ENCODE measurements at regions not wholly inside any gene's neighbourhood (a gene's known extent, or its start where the extent isn't known, plus 50 kb on each side); places are given as distances from the start of the nearest gene placed in this dataset.

- DNase-seq = peak; percentile 63 to 74
These were observed 202.1 kb upstream of the PSMD7 start for GRCh38 chr16:74094514-74094913.

GRCh38 chr16:74092336-74092735 is 204.3 kb upstream of the PSMD7 start:
- DNase-seq = no peak

GRCh38 chr16:74090871-74091270 is 205.7 kb upstream of the PSMD7 start:
- no peak for DNase-seq

GRCh38 chr16:74083541-74083940 is 213.1 kb upstream of the PSMD7 start:
- DNase-seq = no peak

GRCh38 chr16:74080311-74080710 is 216.3 kb upstream of the PSMD7 start:
- no peak for DNase-seq

GRCh38 chr16:74079232-74079586 is 217.4 kb upstream of the PSMD7 start:
- DNase-seq = no peak

GRCh38 chr16:74078511-74079231 is 217.9 kb upstream of the PSMD7 start:
- DNase-seq = no peak

- DNase-seq = no peak
These were observed 220.0 kb upstream of the PSMD7 start for GRCh38 chr16:74076568-74076967.

GRCh38 chr16:74075393-74075792 is 221.2 kb upstream of the PSMD7 start:
- DNase-seq = no peak

GRCh38 chr16:74073456-74073855 is 223.2 kb upstream of the PSMD7 start:
- no peak for DNase-seq

- DNase-seq = no peak
These were observed 224.5 kb upstream of the PSMD7 start for GRCh38 chr16:74071996-74072535.

GRCh38 chr16:74070237-74070636 is 226.4 kb upstream of the PSMD7 start:
- no peak for DNase-seq

GRCh38 chr16:74064120-74064735 is 232.4 kb upstream of the PSMD7 start:
- DNase-seq = peak in 1 of 2 donors; percentile 1

- DNase-seq = no peak
These were observed 242.8 kb upstream of the PSMD7 start for GRCh38 chr16:74053826-74054225.

GRCh38 chr16:74053312-74053711 is 243.3 kb upstream of the PSMD7 start:
- no peak for DNase-seq

GRCh38 chr16:74052016-74052415 is 244.6 kb upstream of the PSMD7 start:
- DNase-seq = peak in 1 of 2 donors; percentile 2

- DNase-seq = no peak
These were observed 247.6 kb upstream of the PSMD7 start for GRCh38 chr16:74049027-74049426.

GRCh38 chr16:74046524-74046923 is 250.1 kb upstream of the PSMD7 start:
- DNase-seq = no peak

- DNase-seq = no peak
These were observed 251.1 kb upstream of the PSMD7 start for GRCh38 chr16:74045513-74045912.

- DNase-seq = peak; percentile 12 to 36
These were observed 260.8 kb upstream of the PSMD7 start for GRCh38 chr16:74035816-74036215.

- no peak for DNase-seq
These were observed 261.8 kb upstream of the PSMD7 start for GRCh38 chr16:74034862-74035261.

- no peak for DNase-seq
These were observed 262.4 kb upstream of the PSMD7 start for GRCh38 chr16:74034200-74034599.

- DNase-seq = no peak
These were observed 263.1 kb upstream of the PSMD7 start for GRCh38 chr16:74033441-74033995.

- no peak for DNase-seq
These were observed 265.1 kb upstream of the PSMD7 start for GRCh38 chr16:74031551-74031950.

Measured in inflammatory macrophage treated with lipopolysaccharide for 1 hour (primary cell).